ENCODE measurements at regions not wholly inside any gene's neighbourhood (a gene's known extent, or its start where the extent isn't known, plus 50 kb on each side); places are given as distances from the start of the nearest gene placed in this dataset.
"Not testable (repeated sequence)": the region's sequence is repeated elsewhere in the genome, so short reads cannot be mapped to it uniquely, and the experiment has no call there.

- not testable (repeated sequence) for DNase-seq
These were observed 61.0 kb downstream of the SPDYE17 start for GRCh38 chr7:76971201-76971600.

- DNase-seq, result not testable (repeated sequence)
These were observed 62.3 kb downstream of the SPDYE17 start for GRCh38 chr7:76969892-76970291.

- not testable (repeated sequence) for DNase-seq
These were observed 66.2 kb downstream of the SPDYE17 start for GRCh38 chr7:76965731-76966548.

- DNase-seq, result not testable (repeated sequence)
These were observed 68.1 kb downstream of the SPDYE17 start for GRCh38 chr7:76964050-76964449.

- DNase-seq, result not testable (repeated sequence)
These were observed 69.1 kb downstream of the SPDYE17 start for GRCh38 chr7:76963061-76963460.

GRCh38 chr7:76960400-76960986 lies 71.7 kb downstream of the SPDYE17 start:
- DNase-seq, result not testable (repeated sequence)

GRCh38 chr7:76959573-76960399 lies 72.4 kb downstream of the SPDYE17 start:
- peak in 1 of 5 donors; percentile 1 for DNase-seq

GRCh38 chr7:76956531-76956930 lies 75.6 kb downstream of the SPDYE17 start:
- DNase-seq, result not testable (repeated sequence)

- DNase-seq, result not testable (repeated sequence)
These were observed 77.0 kb downstream of the SPDYE17 start for GRCh38 chr7:76955124-76955523.

GRCh38 chr7:76944603-76945002 lies 87.6 kb downstream of the SPDYE17 start:
- peak in 1 of 5 donors; percentile 3 for DNase-seq

GRCh38 chr7:76941809-76942765 lies 90.1 kb downstream of the SPDYE17 start:
- not testable (repeated sequence) for DNase-seq

GRCh38 chr7:76937781-76938180 lies 94.4 kb downstream of the SPDYE17 start:
- not testable (repeated sequence) for DNase-seq

- not testable (repeated sequence) for DNase-seq
These were observed 94.8 kb downstream of the SPDYE17 start for GRCh38 chr7:76937330-76937729.

GRCh38 chr7:76936346-76936745 lies 95.8 kb downstream of the SPDYE17 start:
- DNase-seq, result not testable (repeated sequence)

- DNase-seq, result not testable (repeated sequence)
These were observed 97.5 kb downstream of the SPDYE17 start for GRCh38 chr7:76934711-76935110.

GRCh38 chr7:76932957-76933356 lies 99.2 kb downstream of the SPDYE17 start:
- DNase-seq, result peak in 1 of 5 donors; percentile 3

GRCh38 chr7:76931441-76931840 lies 100.7 kb downstream of the SPDYE17 start:
- DNase-seq, result not testable (repeated sequence)

- DNase-seq, result not testable (repeated sequence)
These were observed 101.7 kb downstream of the SPDYE17 start for GRCh38 chr7:76930416-76930815.

GRCh38 chr7:76928751-76929150 lies 103.4 kb downstream of the SPDYE17 start:
- DNase-seq, result not testable (repeated sequence)

- not testable (repeated sequence) for DNase-seq
These were observed 104.3 kb downstream of the SPDYE17 start for GRCh38 chr7:76927741-76928393.

- DNase-seq, result not testable (repeated sequence)
These were observed 105.7 kb downstream of the SPDYE17 start for GRCh38 chr7:76926416-76926815.
